ENCODE measurements at regions not wholly inside any gene's neighbourhood (a gene's known extent, or its start where the extent isn't known, plus 50 kb on each side); places are given as distances from the start of the nearest gene placed in this dataset.

DNA sequence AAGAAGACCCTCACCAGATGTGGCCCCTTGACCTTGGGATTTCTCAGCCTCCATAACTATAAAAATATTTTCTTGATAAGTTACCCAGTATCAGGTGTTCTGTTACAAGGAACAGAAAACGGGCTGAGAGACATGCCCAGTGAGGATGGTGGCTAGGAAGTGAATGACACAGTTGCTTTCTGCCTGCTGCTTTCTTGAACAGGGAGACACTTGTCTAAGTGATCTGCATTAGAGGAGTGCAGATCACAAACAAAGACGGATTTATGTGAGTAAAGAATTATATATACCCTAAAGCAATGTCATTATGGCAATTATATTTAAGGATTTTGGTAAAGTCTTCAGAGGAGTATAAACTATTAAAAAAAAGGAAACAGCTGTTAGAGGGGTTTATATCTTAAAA lies 169.2 kb upstream of the AHR start:
- DNase-seq (ENCODE audit: low read depth in 2 of 2) = no peak

- DNase-seq (ENCODE audit: low read depth in 2 of 2) = no peak
Measured at GRCh38 chr7:17130281-17131059, 168.0 kb upstream of the AHR start.

GRCh38 chr7:17131060-17131345 lies 167.4 kb upstream of the AHR start:
- no peak for DNase-seq (ENCODE audit: low read depth in 2 of 2)

DNA sequence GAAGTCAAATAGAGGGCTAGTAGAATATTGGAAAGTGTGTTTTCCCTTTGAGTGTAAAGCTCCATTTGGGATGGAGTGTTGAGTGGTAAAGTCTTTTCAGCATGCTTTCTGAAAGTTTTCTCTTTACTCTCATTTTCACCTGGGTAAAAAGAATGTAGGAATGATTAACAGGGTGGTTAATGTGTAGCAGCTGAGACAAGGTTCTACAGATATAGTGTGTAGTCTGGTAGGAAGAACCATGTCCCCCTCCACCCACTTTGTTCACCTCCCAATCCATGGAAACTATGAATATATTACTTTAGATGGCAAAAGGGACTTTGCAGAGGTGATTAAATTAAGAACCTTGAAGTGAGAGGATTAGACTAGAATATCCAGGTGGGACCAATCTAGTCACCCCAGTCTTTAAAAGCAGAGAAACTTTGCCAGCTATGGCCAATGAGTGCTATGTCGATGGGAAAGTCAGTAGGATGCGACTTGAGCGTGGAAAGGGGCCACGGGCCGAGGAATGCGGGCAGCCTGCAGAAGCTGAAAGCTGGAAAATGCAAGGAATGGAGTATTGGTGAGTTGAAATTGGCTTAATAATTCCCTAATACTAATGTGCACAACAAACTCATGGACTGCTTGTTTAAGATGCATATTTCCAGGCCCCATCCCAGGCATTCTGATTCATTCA lies 166.3 kb upstream of the AHR start:
- DNase-seq (ENCODE audit: low read depth in 2 of 2) = no peak

- DNase-seq (ENCODE audit: low read depth in 2 of 2) = no peak
Measured at GRCh38 chr7:17132726-17133125, 165.7 kb upstream of the AHR start.

DNA sequence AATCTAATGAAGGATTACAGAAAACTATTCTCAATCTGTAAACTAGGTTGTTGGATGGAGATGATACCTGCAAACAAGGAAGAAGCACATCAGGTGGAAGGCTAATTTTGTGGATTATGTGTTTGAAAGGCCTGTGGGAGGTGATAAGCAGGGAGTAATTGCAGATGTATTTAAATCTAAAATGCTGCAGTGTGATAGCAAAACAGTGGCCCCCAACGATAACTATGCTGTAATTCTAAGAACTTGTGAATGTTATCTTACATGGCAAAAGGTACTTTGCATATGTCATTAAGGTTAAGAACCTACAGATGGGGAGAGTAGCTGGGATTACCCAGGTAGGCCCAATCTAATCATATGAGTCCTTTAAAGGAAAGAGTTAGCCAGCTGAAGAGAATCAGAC lies 164.5 kb upstream of the AHR start:
- no peak for DNase-seq (ENCODE audit: low read depth in 2 of 2)

- no peak for DNase-seq (ENCODE audit: low read depth in 2 of 2)
Measured at GRCh38 chr7:17134786-17135185, 163.7 kb upstream of the AHR start.

- no peak for DNase-seq (ENCODE audit: low read depth in 2 of 2)
Measured at GRCh38 chr7:17136126-17136525, 162.3 kb upstream of the AHR start.

DNA sequence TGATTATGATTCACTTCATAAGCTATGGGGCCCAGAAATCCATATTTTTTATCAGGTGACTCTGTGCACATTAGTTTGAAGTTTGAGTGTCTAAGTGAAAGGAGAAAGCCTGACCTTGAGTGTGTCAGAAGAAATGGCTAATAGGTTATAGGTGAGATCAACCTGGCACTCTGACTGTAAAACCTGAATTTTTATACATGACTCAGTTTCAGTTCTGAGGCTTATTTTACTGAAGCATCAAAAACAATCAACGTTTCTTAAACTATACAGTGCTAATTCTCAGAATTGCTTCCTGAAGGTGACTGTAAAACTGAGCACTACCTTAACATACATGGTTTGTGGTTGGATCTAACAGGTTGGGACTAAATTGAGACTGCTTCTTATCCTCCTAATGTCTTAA lies 159.4 kb upstream of the AHR start:
- DNase-seq (ENCODE audit: low read depth in 2 of 2) = no peak

GRCh38 chr7:17140406-17140805 lies 158.0 kb upstream of the AHR start:
- no peak for DNase-seq (ENCODE audit: low read depth in 2 of 2)

DNA sequence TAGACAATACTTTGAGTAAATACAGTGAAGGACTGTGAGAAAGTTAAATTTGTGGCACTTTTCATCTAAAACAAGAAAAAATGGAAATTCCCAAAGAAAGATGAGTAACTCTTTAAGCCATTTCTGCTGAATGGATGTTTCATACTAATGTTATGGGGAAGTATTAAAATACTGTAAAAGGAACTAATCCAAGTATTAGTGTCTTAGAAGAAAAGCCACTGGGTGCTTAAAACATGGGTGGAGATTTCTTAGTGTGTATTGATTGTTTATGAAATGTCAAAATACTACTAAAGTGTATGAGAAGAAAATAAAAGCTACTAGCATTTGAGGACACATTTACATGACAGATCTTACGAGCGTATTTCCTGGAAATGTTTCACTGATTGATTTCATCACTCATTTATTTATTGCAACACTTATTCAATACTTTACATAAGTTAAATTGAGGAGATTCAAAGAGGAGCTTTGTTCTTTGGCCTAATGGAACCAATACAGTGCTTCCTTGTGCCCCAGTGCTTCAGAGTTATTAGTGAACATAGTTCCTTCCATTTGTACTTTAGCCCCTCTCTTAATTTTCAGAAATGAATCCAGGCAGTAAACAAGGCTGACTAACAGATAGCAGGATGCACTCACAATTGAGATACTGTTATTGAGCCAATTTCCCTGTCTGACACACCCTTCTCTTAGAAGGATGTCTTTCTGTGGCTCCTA lies 155.5 kb upstream of the AHR start:
- DNase-seq (ENCODE audit: low read depth in 2 of 2) = no peak

DNA sequence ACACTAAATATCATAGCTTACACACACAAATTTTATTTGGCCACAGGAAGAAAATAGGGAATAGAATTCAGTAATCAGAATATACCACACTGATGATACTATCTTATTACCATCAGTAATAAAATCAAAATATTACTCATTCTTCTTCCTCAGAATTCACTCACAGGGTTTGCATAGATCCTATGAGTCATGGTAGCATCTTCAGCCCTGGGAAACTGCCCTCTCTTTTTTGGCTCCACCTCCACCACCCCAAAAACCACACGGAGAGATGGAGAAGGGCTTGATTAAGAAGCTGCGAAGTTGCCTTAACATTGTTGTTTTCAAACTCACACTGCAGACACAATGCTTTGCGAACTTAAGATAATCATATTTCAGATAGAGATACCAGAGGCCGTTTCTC lies 154.1 kb upstream of the AHR start:
- peak; percentile 49 to 53 for DNase-seq (ENCODE audit: low read depth in 2 of 2)

GRCh38 chr7:17146621-17147020 lies 151.8 kb upstream of the AHR start:
- no peak for DNase-seq (ENCODE audit: low read depth in 2 of 2)

- no peak for DNase-seq (ENCODE audit: low read depth in 2 of 2)
Measured at GRCh38 chr7:17147409-17147808, 151.0 kb upstream of the AHR start.

DNA sequence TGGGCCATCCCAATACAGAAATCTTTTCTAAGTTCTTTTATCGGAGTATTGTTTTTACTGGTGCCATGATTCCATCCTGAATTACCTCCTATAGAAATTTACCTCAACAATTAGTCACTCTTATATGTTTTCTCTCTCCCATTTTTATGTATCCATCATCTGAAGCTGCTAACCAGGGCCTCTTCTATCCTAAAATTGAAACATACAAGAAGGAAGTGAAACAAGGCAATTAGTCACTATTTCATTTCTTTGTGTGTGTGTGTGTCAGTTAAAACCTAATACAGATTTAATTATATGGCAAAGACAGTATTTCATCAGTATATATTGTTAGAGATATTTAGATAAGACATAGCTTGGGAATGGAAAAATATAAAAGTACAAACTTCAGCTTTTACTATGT lies 148.4 kb upstream of the AHR start:
- no peak for DNase-seq (ENCODE audit: low read depth in 2 of 2)

DNA sequence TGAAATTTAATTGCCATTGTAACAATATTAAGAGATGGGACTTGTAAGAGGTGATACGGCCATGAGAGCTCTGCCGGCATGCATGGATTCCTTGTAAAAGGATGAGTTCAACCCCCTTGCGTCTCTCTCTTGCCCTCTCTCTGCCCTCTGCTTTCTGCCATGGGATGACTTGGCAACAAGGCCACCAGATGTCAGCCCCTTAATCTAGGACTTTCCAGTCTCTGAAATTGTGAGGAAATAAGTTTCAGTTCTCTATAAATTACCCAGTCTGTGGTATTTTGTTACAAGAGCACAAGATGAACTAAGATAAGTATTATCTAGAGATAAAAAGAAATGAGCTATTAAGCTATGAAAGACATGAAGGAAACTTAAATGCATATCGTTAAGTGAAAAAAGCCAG lies 145.7 kb upstream of the AHR start:
- DNase-seq (ENCODE audit: low read depth in 2 of 2) = no peak

DNA sequence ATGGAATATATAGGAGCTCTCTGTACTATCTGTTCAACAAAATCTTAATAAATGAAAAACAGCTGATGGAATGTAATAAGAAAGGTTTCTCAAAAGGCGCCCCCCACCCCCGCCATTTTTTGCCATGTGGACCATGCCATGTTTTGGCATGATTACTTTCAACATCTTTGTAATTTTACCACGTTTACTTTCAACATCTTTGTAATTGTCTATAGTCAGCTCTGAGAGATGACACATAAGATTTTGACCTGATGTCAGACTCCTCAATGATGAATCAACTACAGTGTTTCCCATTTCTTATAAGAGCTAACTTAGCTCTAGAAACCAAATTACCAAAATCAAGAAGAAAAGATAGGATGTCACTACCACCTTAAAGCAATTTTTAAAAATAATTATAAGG lies 144.9 kb upstream of the AHR start:
- DNase-seq (ENCODE audit: low read depth in 2 of 2) = no peak

- DNase-seq (ENCODE audit: low read depth in 2 of 2) = no peak
Measured at GRCh38 chr7:17155529-17155928, 142.9 kb upstream of the AHR start.

GRCh38 chr7:17158261-17158660 lies 140.2 kb upstream of the AHR start:
- DNase-seq (ENCODE audit: low read depth in 2 of 2) = no peak

GRCh38 chr7:17159500-17160037 lies 138.9 kb upstream of the AHR start:
- no peak for DNase-seq (ENCODE audit: low read depth in 2 of 2)

GRCh38 chr7:17166824-17167379 lies 131.6 kb upstream of the AHR start:
- DNase-seq (ENCODE audit: low read depth in 2 of 2) = no peak

- DNase-seq (ENCODE audit: low read depth in 2 of 2) = no peak
Measured at GRCh38 chr7:17168416-17168815, 130.0 kb upstream of the AHR start.

GRCh38 chr7:17171427-17171826 lies 127.0 kb upstream of the AHR start:
- DNase-seq (ENCODE audit: low read depth in 2 of 2) = no peak
